DND-41 (cell line): ENCODE measurements at regions not wholly inside any gene's neighbourhood (a gene's known extent, or its start where the extent isn't known, plus 50 kb on each side); places are given as distances from the start of the nearest gene placed in this dataset.
"Not testable (repeated sequence)": the region's sequence is repeated elsewhere in the genome, so short reads cannot be mapped to it uniquely, and the experiment has no call there.

Experiments
- ATAC-seq: fragments of 200-7000 bp; cut with Tn5 transposase; 3 replicates; pipeline ENCODE4 v1.9.1; 2021; ENCODE audit warnings: low read depth; ENCODE audit not compliant: insufficient read depth
- DNase-seq: peaks from one replicate; pipeline ENCODE4 v3.0.0-alpha.2; 2020
- H2AFZ ChIP-seq: 2 replicates; pipeline ENCODE4 v1.6.0; 2012; ENCODE audit warnings: low read depth, low read length
- H3K27ac ChIP-seq: 2 replicates; pipeline ENCODE4 v1.5.1; 2012; ENCODE audit warnings: low read length, inconsistent platforms
- H3K27me3 ChIP-seq: fragments of 200-600 bp; sonication (generic); 2 replicates; pipeline ENCODE4 v1.6.0; 2012; ENCODE audit warnings: low read length, mild to moderate bottlenecking, inconsistent platforms; ENCODE audit not compliant: insufficient read depth, poor library complexity
- H3K36me3 ChIP-seq: 2 replicates; pipeline ENCODE4 v1.5.1; 2012; ENCODE audit warnings: low read length, inconsistent platforms; ENCODE audit not compliant: insufficient read depth
- H3K4me1 ChIP-seq: 2 replicates; pipeline ENCODE4 v1.5.1; 2012; ENCODE audit warnings: mild to moderate bottlenecking, low read length; ENCODE audit not compliant: insufficient read depth
- H3K4me2 ChIP-seq: 2 replicates; pipeline ENCODE4 v1.6.0; 2012; ENCODE audit warnings: mild to moderate bottlenecking, moderate library complexity, low read length, inconsistent platforms; ENCODE audit not compliant: insufficient read depth
- H3K4me3 ChIP-seq, 2 experiments: fragments of 200-600 bp in 1 of 2; shearing (Covaris generic) in 1 of 2; 2 replicates each; pipeline ENCODE4 v1.5.1; 2012 to 2016; ENCODE audit warnings: inconsistent platforms in 2 of 2, low read length in 2 of 2, mild to moderate bottlenecking in 2 of 2, low read depth in 1 of 2, moderate library complexity in 1 of 2
- H3K79me2 ChIP-seq: 2 replicates; pipeline ENCODE4 v1.6.0; 2012; ENCODE audit warnings: low read length, inconsistent platforms; ENCODE audit not compliant: insufficient read depth
- H3K9ac ChIP-seq: 2 replicates; pipeline ENCODE4 v1.6.0; 2012; ENCODE audit warnings: low read depth, mild to moderate bottlenecking, inconsistent platforms, low read length, moderate library complexity
- H3K9me3 ChIP-seq: 2 replicates; pipeline ENCODE4 v1.5.1; 2012; ENCODE audit warnings: low read length, moderate library complexity, mild to moderate bottlenecking, inconsistent platforms; ENCODE audit not compliant: insufficient read depth, severe bottlenecking
- H4K20me1 ChIP-seq: 2 replicates; pipeline ENCODE4 v1.6.0; 2012; ENCODE audit warnings: low read length; ENCODE audit not compliant: insufficient read depth
- CTCF ChIP-seq: IDR thresholded peaks from 2 replicates; pipeline ENCODE4 v1.5.1; 2012; ENCODE audit warnings: borderline replicate concordance, low read length, moderate library complexity, mild to moderate bottlenecking; ENCODE audit not compliant: poor library complexity, severe bottlenecking; ENCODE audit errors: extremely low read depth
- EZH2 ChIP-seq: IDR thresholded peaks from 3 replicates; pipeline ENCODE4 v1.6.1; 2012; ENCODE audit warnings: borderline replicate concordance, low read depth, mild to moderate bottlenecking, moderate library complexity, low read length, inconsistent platforms; ENCODE audit not compliant: severe bottlenecking

- H3K36me3 ChIP-seq = no peaks in the 10 kb centered on the region
- no peaks in the 10 kb centered on the region for H3K9me3 ChIP-seq
- H3K27me3 ChIP-seq = peaks cover 3% of the 10 kb centered on the region
- no peak overlapping the region for H3K9ac ChIP-seq
- DNase-seq = no peak
- no peaks in the 10 kb centered on the region for H4K20me1 ChIP-seq
- no peak overlapping the region for H3K4me2 ChIP-seq
- no peak overlapping the region for H3K4me3 ChIP-seq
- H3K27ac ChIP-seq = no peak overlapping the region
- ATAC-seq = no peak
- TF ChIP-seq CTCF (no peak), EZH2 (no peak)
- no peak overlapping the region for H2AFZ ChIP-seq
- H3K79me2 ChIP-seq = no peaks in the 10 kb centered on the region
- no peaks in the 10 kb centered on the region for H3K4me1 ChIP-seq
Measured at GRCh38 chr12:108423486-108423885, 84.4 kb upstream of the CMKLR1 start.

- H3K27me3 ChIP-seq, H3K9ac ChIP-seq, H2AFZ ChIP-seq, H3K36me3 ChIP-seq, ATAC-seq, H3K4me1 ChIP-seq, H3K4me2 ChIP-seq, H3K27ac ChIP-seq, DNase-seq, H3K9me3 ChIP-seq, H3K4me3 ChIP-seq, H3K79me2 ChIP-seq, H4K20me1 ChIP-seq: not testable (repeated sequence)
Measured at GRCh38 chr12:108421082-108421481, 82.0 kb upstream of the CMKLR1 start.

GRCh38 chr12:108420421-108420820 is 81.3 kb upstream of the CMKLR1 start:
- H3K27me3 ChIP-seq, H3K79me2 ChIP-seq: not testable (repeated sequence)

DNA sequence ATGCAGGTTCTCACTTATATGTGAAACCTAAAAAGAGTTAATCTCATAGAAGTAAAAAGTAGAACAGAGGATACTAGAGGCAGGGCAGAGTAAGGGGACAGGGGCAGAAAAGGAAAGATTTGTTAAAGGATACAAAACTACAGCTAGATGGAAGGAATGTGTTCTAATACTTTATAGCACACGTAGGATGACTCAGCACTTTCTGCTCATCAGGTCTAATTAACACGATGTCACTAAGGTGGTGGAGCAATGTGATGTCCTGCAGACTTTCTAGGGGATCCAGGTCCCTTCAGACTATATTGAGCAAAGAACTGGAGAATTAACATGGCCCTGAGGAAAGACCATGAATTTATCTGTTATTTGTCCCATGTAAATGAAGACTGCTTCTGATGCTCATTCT is 80.8 kb upstream of the CMKLR1 start:
- Histone ChIP-seq H3K9me3 (no peaks in the 10 kb centered on the region), H2AFZ (no peak overlapping the region), H3K4me1 (no peaks in the 10 kb centered on the region), H3K27ac (no peak overlapping the region), H3K79me2 (no peaks in the 10 kb centered on the region), H3K4me2 (no peak overlapping the region), H3K4me3 (no peak overlapping the region), H3K36me3 (no peaks in the 10 kb centered on the region), H3K9ac (no peak overlapping the region), H4K20me1 (no peaks in the 10 kb centered on the region), H3K27me3 (no peaks in the 10 kb centered on the region)
- DNase-seq = no peak
- no peak for ATAC-seq
- TF ChIP-seq EZH2 = no peak
- TF ChIP-seq CTCF = no peak

More at GRCh38 chr12:108420421-108420820, 81.3 kb upstream of the CMKLR1 start:
- not testable (repeated sequence) for H3K4me1 ChIP-seq, DNase-seq, H4K20me1 ChIP-seq, H2AFZ ChIP-seq, H3K36me3 ChIP-seq, H3K4me2 ChIP-seq, H3K27ac ChIP-seq, H3K4me3 ChIP-seq, ATAC-seq, H3K9me3 ChIP-seq, H3K9ac ChIP-seq
